ENCODE measurements at regions not wholly inside any gene's neighbourhood (a gene's known extent, or its start where the extent isn't known, plus 50 kb on each side); places are given as distances from the start of the nearest gene placed in this dataset.

DNA sequence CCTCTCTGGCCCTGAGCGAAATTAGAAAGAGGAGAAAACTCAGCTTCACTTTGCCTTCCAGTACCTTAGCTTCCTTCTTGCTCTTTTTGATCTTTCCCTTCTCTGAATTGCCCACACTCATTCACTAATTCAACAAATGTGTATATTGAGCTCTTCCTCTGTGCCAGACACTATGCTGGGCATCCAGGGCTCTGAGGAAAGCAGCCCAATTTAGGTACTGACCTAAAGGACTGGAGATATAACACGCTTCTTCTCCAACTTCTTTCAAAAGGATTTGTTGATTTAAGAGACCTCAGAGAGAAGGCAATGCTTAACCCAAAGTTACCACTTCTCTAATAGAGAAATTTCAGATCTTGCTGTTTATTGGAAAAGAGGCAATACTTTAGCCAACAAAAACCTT lies 103.6 kb downstream of the TMPRSS5 start:
- Histone ChIP-seq H4K20me1 (ENCODE audit: control insufficient read depth, extremely low read depth, insufficient read depth, low read length) (no peaks in the 10 kb centered on the region), H3K27ac (ENCODE audit: insufficient read depth, low read length) (no peak overlapping the region), H3K36me3 (ENCODE audit: control insufficient read depth, insufficient read depth, low read length) (no peaks in the 10 kb centered on the region), H3K9ac (ENCODE audit: insufficient read depth, low read length) (no peak overlapping the region), H2AFZ (ENCODE audit: low read length) (no peak overlapping the region), H3K79me2 (ENCODE audit: control insufficient read depth, insufficient read depth, low read length) (no peaks in the 10 kb centered on the region), H3K4me3 (replicated peaks in 1 of 4; ENCODE audit: control extremely low read depth in 1 of 4, insufficient read depth in 1 of 4, low read depth in 3 of 4, low read length in 4 of 4) (no peak overlapping the region), H3K9me3 (ENCODE audit: control insufficient read depth, insufficient read depth, low read depth, low read length) (no peaks in the 10 kb centered on the region), H3K27me3 (ENCODE audit: control insufficient read depth, insufficient read depth, low read length) (no peaks in the 10 kb centered on the region), H3K4me1 (ENCODE audit: control insufficient read depth, extremely low read depth, insufficient read depth, low read length) (no peaks in the 10 kb centered on the region), H3K4me2 (ENCODE audit: extremely low read depth, insufficient read depth, low read length) (no peak overlapping the region)
- no peak for TF ChIP-seq EZH2 (IDR thresholded peaks at IDR 0.05; ENCODE audit: low read length, missing control alignments)
- TF ChIP-seq, protein P1, sequence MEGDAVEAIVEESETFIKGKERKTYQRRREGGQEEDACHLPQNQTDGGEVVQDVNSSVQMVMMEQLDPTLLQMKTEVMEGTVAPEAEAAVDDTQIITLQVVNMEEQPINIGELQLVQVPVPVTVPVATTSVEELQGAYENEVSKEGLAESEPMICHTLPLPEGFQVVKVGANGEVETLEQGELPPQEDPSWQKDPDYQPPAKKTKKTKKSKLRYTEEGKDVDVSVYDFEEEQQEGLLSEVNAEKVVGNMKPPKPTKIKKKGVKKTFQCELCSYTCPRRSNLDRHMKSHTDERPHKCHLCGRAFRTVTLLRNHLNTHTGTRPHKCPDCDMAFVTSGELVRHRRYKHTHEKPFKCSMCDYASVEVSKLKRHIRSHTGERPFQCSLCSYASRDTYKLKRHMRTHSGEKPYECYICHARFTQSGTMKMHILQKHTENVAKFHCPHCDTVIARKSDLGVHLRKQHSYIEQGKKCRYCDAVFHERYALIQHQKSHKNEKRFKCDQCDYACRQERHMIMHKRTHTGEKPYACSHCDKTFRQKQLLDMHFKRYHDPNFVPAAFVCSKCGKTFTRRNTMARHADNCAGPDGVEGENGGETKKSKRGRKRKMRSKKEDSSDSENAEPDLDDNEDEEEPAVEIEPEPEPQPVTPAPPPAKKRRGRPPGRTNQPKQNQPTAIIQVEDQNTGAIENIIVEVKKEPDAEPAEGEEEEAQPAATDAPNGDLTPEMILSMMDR (conservative IDR thresholded peaks at IDR 0.05 in 1 of 2, IDR thresholded peaks at IDR 0.05 in 1 of 2; ENCODE audit: low read depth in 1 of 2, low read length in 2 of 2) = no peak
- DNase-seq (ENCODE audit: low read depth in 2 of 2) = no peak

DNA sequence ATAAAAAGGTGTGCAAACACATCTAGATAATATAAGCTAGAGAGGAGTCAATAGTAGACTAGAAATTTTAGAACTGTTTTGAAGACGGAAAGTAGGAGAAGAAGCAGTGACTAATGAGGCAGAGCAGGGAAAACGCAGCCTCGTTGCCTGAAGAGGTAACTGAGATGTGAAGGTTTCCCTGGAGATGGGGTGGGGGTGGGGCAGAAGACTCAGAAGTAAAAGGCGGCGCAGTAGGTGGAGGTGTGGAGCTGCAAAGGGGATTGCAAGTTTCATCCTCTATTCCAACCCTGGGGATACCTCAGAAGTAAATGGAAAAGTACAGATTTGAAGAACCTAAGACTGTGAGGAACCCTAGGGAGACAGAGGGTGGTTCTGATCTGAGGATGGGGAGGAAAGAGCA lies 109.5 kb downstream of the TMPRSS5 start:
- Histone ChIP-seq H3K4me1 (ENCODE audit: control insufficient read depth, extremely low read depth, insufficient read depth, low read length) (no peaks in the 10 kb centered on the region), H3K27ac (ENCODE audit: insufficient read depth, low read length) (no peak overlapping the region), H3K27me3 (ENCODE audit: control insufficient read depth, insufficient read depth, low read length) (no peaks in the 10 kb centered on the region), H2AFZ (ENCODE audit: low read length) (no peak overlapping the region), H3K9ac (ENCODE audit: insufficient read depth, low read length) (no peak overlapping the region), H3K79me2 (ENCODE audit: control insufficient read depth, insufficient read depth, low read length) (no peaks in the 10 kb centered on the region), H3K9me3 (ENCODE audit: control insufficient read depth, insufficient read depth, low read depth, low read length) (no peaks in the 10 kb centered on the region), H3K36me3 (ENCODE audit: control insufficient read depth, insufficient read depth, low read length) (no peaks in the 10 kb centered on the region), H4K20me1 (ENCODE audit: control insufficient read depth, extremely low read depth, insufficient read depth, low read length) (no peaks in the 10 kb centered on the region), H3K4me2 (ENCODE audit: extremely low read depth, insufficient read depth, low read length) (no peak overlapping the region), H3K4me3 (replicated peaks in 1 of 4; ENCODE audit: control extremely low read depth in 1 of 4, insufficient read depth in 1 of 4, low read depth in 3 of 4, low read length in 4 of 4) (no peak overlapping the region)
- TF ChIP-seq EZH2 (IDR thresholded peaks at IDR 0.05; ENCODE audit: low read length, missing control alignments) = no peak
- TF ChIP-seq, protein P1 (conservative IDR thresholded peaks at IDR 0.05 in 1 of 2, IDR thresholded peaks at IDR 0.05 in 1 of 2; ENCODE audit: low read depth in 1 of 2, low read length in 2 of 2) = no peak
- no peak for DNase-seq (ENCODE audit: low read depth in 2 of 2)

DNA sequence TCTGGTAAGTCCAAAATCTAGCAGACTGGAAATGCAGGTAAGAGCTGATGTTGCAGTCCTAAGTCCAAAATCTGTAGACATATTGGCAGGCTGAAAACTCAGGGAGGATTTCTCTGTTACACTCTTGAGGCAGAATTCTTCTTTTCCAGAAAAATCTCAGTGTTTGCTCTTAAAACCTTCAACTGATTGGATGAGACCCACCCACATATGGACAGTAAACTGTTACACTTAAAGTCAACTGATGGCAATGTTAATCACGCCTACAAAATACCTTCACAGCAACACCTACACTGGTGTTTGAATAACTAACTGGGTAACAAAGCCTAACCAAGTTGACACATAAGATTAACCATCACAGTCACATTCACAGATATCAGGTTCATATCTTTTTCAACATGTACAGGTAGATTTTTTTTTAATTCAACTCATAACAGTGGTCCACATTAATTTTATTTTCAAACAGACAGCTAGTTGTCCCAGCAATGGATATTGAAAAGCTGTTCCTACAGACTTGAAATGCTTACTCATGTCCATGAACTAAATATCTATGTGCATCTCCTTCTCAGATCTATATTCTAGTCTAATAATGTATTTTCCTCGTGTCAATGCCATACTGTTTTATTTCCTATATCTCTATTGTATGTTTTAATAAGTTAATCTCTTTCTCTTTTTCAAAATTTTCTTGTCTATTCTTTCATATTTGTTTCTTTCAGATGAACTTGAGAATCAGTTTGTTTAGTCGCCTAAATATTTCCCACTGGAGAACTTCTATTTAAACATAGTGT lies 110.1 kb downstream of the TMPRSS5 start:
- H3K36me3 ChIP-seq (ENCODE audit: control insufficient read depth, insufficient read depth, low read length) = no peaks in the 10 kb centered on the region
- H3K27ac ChIP-seq (ENCODE audit: insufficient read depth, low read length) = no peak overlapping the region
- no peak overlapping the region for H3K9ac ChIP-seq (ENCODE audit: insufficient read depth, low read length)
- H3K4me1 ChIP-seq (ENCODE audit: control insufficient read depth, extremely low read depth, insufficient read depth, low read length) = no peaks in the 10 kb centered on the region
- no peaks in the 10 kb centered on the region for H3K9me3 ChIP-seq (ENCODE audit: control insufficient read depth, insufficient read depth, low read depth, low read length)
- no peaks in the 10 kb centered on the region for H4K20me1 ChIP-seq (ENCODE audit: control insufficient read depth, extremely low read depth, insufficient read depth, low read length)
- H2AFZ ChIP-seq (ENCODE audit: low read length) = no peak overlapping the region
- H3K27me3 ChIP-seq (ENCODE audit: control insufficient read depth, insufficient read depth, low read length) = no peaks in the 10 kb centered on the region
- no peak for DNase-seq (ENCODE audit: low read depth in 2 of 2)
- H3K4me2 ChIP-seq (ENCODE audit: extremely low read depth, insufficient read depth, low read length) = no peak overlapping the region
- no peak for TF ChIP-seq EZH2 (IDR thresholded peaks at IDR 0.05; ENCODE audit: low read length, missing control alignments)
- TF ChIP-seq, protein P1 (conservative IDR thresholded peaks at IDR 0.05 in 1 of 2, IDR thresholded peaks at IDR 0.05 in 1 of 2; ENCODE audit: low read depth in 1 of 2, low read length in 2 of 2) = no peak
- no peaks in the 10 kb centered on the region for H3K79me2 ChIP-seq (ENCODE audit: control insufficient read depth, insufficient read depth, low read length)
- no peak overlapping the region for H3K4me3 ChIP-seq (replicated peaks in 1 of 4; ENCODE audit: control extremely low read depth in 1 of 4, insufficient read depth in 1 of 4, low read depth in 3 of 4, low read length in 4 of 4)

Data from fibroblast of lung (primary cell).